ENCODE measurements at regions not wholly inside any gene's neighbourhood (a gene's known extent, or its start where the extent isn't known, plus 50 kb on each side); places are given as distances from the start of the nearest gene placed in this dataset.
"Not testable (repeated sequence)": the region's sequence is repeated elsewhere in the genome, so short reads cannot be mapped to it uniquely, and the experiment has no call there.

GRCh38 chr20:40933758-40934157, 94.9 kb upstream of the TOP1 start:
- no peak for DNase-seq (ENCODE audit: low spot score)

- no peak for DNase-seq (ENCODE audit: low spot score)
Observed at GRCh38 chr20:40938020-40938419, 90.6 kb upstream of the TOP1 start.

DNA sequence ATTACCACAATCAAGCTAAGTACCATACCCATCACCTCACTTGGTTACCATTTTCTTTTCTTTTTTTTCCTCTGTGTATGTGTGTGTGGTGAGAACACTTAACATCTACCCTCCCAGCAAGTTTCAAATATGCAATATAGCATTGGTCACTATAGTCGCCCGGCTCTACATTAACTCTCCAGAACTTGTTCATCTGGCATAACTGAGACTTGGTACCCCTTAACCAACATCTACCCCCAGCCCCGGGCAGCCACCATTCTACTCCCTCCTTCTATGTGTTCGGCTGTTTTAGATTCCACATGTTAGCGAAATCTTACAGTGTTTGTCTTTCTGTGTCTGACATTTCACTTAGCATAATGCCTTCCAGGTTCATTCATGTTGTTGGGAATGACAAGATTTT, 89.0 kb upstream of the TOP1 start:
- no peak for DNase-seq (ENCODE audit: low spot score)

- DNase-seq (ENCODE audit: low spot score) = no peak
Observed at GRCh38 chr20:40941133-40941610, 87.5 kb upstream of the TOP1 start.

DNA sequence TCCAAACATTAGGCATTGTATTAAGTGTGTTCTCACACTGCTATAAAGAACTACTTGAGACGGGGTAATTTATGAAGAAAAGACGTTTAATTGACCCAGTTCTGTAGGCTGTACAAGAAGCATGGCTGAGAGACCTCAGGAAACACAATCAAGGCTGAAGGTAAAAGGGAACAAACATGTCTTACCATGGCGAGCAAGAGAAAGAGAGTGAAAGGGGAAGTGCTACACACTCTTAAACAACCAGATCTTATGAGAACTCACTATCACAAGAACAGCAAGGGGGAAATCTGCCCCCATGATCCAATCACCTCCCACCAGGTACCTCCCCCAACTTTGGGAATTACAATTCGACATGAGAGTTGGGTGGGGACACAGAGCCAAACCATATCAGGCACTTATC, 86.6 kb upstream of the TOP1 start:
- DNase-seq (ENCODE audit: low spot score) = no peak

GRCh38 chr20:40942775-40943174, 85.8 kb upstream of the TOP1 start:
- DNase-seq (ENCODE audit: low spot score) = no peak

GRCh38 chr20:40943591-40943990, 85.0 kb upstream of the TOP1 start:
- DNase-seq (ENCODE audit: low spot score) = no peak

DNA sequence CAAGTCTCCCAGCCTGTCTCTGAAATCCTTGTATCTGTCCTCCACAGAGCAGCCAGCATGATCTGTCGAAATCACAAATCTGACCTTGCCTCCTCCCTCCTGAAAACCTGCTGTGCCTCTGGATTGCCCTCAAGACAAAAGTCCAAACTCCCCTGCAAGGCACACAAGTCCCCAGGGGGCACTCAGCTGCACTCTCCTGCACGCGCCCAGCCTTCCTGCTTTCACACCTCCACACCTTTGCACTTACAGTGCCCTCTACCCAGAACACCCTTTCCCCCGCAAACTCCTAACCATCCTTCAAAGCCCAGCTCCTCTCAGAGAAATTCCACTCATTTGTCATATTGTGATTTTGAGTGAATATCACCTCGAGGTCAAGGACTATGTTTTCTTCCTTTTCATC, 83.4 kb upstream of the TOP1 start:
- DNase-seq (ENCODE audit: low spot score) = no peak

GRCh38 chr20:40945754-40946450, 82.7 kb upstream of the TOP1 start:
- DNase-seq (ENCODE audit: low spot score) = peak; percentile 61

DNA sequence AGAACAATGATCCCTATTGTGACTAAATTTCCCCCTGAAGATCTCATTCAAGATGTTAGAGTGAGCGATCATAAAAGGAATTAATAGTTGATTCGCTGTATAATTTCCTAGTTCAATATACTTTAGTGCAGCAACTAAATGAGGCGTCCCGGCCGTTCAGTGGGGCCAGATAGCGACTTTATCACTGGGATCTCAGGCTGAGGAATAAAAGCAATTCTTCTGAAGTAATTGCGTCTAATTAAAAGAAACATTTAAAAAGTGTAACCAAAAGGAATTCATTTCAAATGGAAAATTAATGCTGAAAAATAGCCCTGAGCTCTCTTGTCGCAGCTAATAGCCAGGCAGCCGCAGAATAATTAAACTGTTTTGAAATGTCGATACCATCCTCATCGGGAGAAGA, 82.2 kb upstream of the TOP1 start:
- no peak for DNase-seq (ENCODE audit: low spot score)

DNA sequence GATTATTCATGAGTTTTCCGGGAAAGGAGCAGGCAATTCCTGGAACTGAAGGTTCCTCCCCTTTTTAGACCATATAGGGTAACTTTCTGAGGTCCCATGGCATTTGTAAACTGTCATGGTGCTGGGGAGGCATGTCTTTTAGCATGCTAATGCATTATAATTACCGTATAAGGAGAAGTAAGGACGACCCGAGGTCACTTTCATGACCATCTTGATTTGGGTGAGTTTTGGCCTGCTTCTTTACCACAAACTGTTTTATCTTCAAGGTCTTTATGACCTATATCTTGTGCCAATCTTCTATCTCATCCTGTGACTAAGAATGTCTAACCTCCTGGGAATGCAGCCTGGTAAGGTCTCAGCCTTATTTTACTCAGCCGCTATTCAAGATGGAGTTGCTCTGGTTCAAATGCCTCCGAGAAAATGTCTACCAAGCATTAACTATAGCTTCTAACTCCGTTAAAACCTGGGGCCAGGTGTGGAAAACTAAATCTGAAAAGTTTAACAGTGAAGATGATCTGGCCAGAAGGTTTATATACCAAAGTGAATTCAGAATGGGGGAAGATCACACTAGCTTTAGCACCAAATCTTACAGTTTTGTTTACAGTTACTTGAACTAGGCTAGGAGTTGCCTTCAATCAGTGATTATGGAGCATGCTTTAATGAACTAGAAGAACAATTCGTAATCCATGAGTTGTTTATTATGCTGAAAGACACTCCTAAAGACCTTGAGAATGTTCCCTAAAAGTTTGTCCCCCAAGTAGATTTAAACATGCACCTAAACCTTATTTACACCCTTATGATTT, 80.0 kb upstream of the TOP1 start:
- peak; percentile 30 for DNase-seq (ENCODE audit: low spot score)

DNA sequence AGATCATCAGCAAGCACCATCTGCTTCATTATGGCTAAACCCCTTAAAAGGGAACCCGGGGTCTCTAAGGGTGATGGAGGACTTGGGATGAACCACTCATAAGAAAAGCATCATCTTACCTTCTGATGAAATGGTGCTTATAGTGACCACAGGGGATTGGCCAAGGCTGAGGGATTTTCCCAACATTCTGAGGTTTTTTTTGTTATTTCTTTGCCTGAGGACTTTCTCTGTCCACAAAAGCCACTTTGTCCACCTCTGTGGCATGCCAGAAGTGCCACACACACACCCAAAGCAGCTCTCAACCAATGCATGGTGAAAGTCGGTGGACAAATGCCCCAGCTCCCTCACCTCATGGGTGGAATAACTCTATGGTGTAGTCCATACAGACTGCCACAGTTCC, 79.3 kb upstream of the TOP1 start:
- no peak for DNase-seq (ENCODE audit: low spot score)

- no peak for DNase-seq (ENCODE audit: low spot score)
Observed at GRCh38 chr20:40952136-40952535, 76.5 kb upstream of the TOP1 start.

DNA sequence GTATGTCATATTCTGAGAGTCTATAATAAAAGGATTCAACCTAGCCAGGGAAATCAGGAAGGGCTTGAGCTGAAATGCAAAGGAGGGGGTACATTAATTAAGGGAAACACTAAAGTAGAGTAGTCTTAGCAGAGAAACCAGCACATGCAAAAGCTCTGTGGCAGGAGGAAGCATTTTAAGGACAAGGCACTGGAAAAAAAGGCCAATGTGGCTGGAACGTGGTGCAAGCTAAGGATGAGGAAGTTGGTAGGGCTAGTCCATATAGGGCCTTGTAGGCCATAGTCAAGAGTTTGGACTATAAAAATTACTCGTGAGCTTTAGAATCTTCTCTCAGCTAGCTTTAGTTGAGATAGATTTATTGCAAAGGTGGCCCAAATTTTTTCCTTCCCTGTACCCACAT, 75.2 kb upstream of the TOP1 start:
- no peak for DNase-seq (ENCODE audit: low spot score)

DNA sequence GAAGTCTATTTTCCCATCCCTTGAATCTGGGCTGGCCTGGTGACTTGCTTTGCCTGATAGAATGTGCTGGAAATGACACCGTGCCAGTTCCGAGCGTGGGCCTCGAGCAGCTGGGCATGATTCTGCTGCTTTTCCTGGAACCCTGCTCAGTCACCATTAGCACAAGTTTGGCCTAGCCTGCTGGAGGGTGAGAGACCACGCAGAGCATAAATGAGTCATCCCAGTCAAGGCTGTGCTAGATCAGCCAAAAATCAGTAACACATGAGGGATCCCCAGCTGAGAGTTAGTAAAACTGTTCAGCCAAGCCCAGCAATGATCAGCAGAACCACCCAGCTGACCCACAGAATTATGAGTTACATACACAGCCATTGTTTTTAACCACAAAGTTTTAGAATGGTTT, 74.8 kb upstream of the TOP1 start:
- no peak for DNase-seq (ENCODE audit: low spot score)

GRCh38 chr20:40954521-40955165, 74.0 kb upstream of the TOP1 start:
- DNase-seq (ENCODE audit: low spot score) = no peak

- no peak for DNase-seq (ENCODE audit: low spot score)
Observed at GRCh38 chr20:40955326-40955725, 73.3 kb upstream of the TOP1 start.

DNA sequence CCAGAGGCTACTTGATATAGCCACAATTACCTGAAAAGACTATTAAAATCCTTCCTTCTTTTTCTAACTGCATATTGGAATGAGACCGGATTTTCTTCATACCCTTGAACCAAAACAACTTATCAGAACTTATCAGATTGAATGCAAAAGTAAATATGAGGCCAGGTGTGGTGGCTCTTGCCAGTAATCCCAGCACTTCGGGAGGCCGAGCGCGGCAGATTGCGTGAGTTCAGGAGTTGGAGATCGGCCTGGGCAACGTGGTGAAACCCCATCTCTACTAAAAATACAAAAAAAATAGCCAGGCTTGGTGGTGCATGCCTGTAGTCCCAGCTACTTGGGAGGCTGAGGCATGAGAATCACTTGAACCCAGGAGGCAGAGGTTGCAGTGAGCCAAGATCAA, 72.8 kb upstream of the TOP1 start:
- not testable (repeated sequence) for DNase-seq (ENCODE audit: low spot score)

- no peak for DNase-seq (ENCODE audit: low spot score)
Observed at GRCh38 chr20:40956542-40957264, 71.9 kb upstream of the TOP1 start.

- DNase-seq (ENCODE audit: low spot score) = no peak
Observed at GRCh38 chr20:40957265-40957760, 71.3 kb upstream of the TOP1 start.

- DNase-seq (ENCODE audit: low spot score) = no peak
Observed at GRCh38 chr20:40958598-40958997, 70.0 kb upstream of the TOP1 start.
